Lung (tissue), 11 donors: ENCODE measurements at regions not wholly inside any gene's neighbourhood (a gene's known extent, or its start where the extent isn't known, plus 50 kb on each side); places are given as distances from the start of the nearest gene placed in this dataset.

Experiments
- ATAC-seq: fragments of 200-7000 bp; cut with Tn5 transposase; one replicate; pipeline ENCODE4 v1.9.1; 2020; ENCODE audit warnings: moderate number of reproducible peaks; ENCODE audit not compliant: insufficient read depth, low FRiP score
- DNase-seq, 3 donors: peaks; one replicate each; pipeline ENCODE4 v3.0.0-alpha.2; 2013 to 2017
- H3K27ac ChIP-seq, 2 donors: one replicate each; pipeline ENCODE4 v1.5.1; 2013; ENCODE audit warnings: mild to moderate bottlenecking in 2 of 2, moderate library complexity in 2 of 2, control low read depth in 1 of 2, inconsistent platforms in 1 of 2, low read depth in 1 of 2, low read length in 1 of 2
- H3K27me3 ChIP-seq, 3 donors: one replicate each; pipeline ENCODE4 v1.5.1; 2013; ENCODE audit warnings: low read length in 2 of 3; ENCODE audit not compliant: control insufficient read depth in 3 of 3, insufficient read depth in 3 of 3
- H3K36me3 ChIP-seq, 4 donors: one replicate each; pipeline ENCODE4 v1.5.1; 2013; ENCODE audit warnings: low read length in 4 of 4, mild to moderate bottlenecking in 1 of 4, moderate library complexity in 1 of 4; ENCODE audit not compliant: control insufficient read depth in 4 of 4, insufficient read depth in 4 of 4
- H3K4me1 ChIP-seq, 5 donors: one replicate each; pipeline ENCODE4 v1.5.1; 2013; ENCODE audit warnings: low read length in 5 of 5, mild to moderate bottlenecking in 2 of 5, moderate library complexity in 1 of 5; ENCODE audit not compliant: control insufficient read depth in 5 of 5, insufficient read depth in 5 of 5
- H3K4me3 ChIP-seq: one replicate; pipeline ENCODE4 v1.5.1; 2013; ENCODE audit warnings: mild to moderate bottlenecking, control low read depth, moderate library complexity
- H3K9ac ChIP-seq, 2 donors: one replicate each; pipeline ENCODE4 v1.5.1; 2013; ENCODE audit warnings: low read length in 2 of 2, control low read depth in 1 of 2; ENCODE audit not compliant: insufficient read depth in 1 of 2
- H3K9me3 ChIP-seq, 4 donors: one replicate each; pipeline ENCODE4 v1.5.1; 2013; ENCODE audit warnings: low read length in 3 of 4, mild to moderate bottlenecking in 1 of 4, moderate library complexity in 1 of 4; ENCODE audit not compliant: control insufficient read depth in 4 of 4, insufficient read depth in 3 of 4
- WGBS, 2 donors: extraction: QIAGEN DNeasy Blood & Tissue Kit; methylation state at CpG; one replicate each; pipeline ENCODE4 v1.1.7; 2013; 5-methylcytosine and 5-hydroxymethylcytosine counted together
- TF ChIP-seq, protein P1 (sequence below): IDR thresholded peaks from 2 replicates; pipeline ENCODE4 v1.5.1; 2012; ENCODE audit warnings: mild to moderate bottlenecking; ENCODE audit errors: control extremely low read depth, extremely low read depth
- donor health status: control.
- donor health status: control.
- donor health status: Bipolar disorder and iron deficiency.
- donor health status: healthy.
- donor health status: DM: yes; HTN: yes; CAD: no.

DNA sequence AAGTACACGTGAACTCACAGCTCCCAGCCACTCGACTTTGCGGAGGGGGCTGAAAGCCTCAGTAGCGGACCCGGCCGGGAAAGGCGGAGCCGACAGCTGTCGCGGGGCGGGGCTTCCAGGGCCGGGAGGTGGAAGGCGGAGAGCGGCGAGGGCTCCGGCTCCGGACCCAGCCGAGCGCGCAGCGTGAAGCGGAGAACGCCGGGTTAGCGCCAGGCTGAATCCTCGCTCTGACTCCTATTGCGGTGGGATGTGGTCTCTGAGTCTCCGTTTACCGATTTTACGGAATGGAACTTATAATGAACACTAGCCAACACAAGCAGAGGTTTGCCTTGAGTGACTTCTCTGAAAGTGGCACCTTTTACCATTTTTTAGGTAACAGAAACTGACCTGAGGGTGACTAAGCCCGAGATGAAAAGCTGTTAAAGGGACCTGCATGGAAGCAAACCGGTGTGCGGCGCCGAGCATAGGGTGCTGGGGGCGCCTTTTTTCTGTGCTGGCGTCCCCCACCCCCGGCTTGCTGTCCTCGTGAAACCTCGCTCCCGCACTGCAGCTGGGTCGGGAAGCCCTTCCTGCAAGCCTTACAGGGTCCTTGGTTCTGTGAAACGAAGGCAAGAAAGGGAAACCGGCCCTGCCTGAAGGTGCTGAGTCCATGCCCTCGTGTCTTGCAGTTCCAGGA is 72.9 kb downstream of the EN1 start:
- no peak overlapping the region for H3K4me3 ChIP-seq
- no peak overlapping the region for H3K27ac ChIP-seq
- ATAC-seq (peak; percentile 58), DNase-seq (peak; percentile 46 to 57 (median 55))
- no peaks in the 10 kb centered on the region for H3K36me3 ChIP-seq
- peaks cover 0 to 6% (median 0%) of the 10 kb centered on the region in 4 donors for H3K9me3 ChIP-seq
- H3K9ac ChIP-seq: no peak overlapping the region
- H3K27me3 ChIP-seq: peaks cover 5 to 46% (median 45%) of the 10 kb centered on the region in 3 donors
- H3K4me1 ChIP-seq: peaks cover 0 to 5% (median 0%) of the 10 kb centered on the region in 5 donors
- TF ChIP-seq, protein P1, sequence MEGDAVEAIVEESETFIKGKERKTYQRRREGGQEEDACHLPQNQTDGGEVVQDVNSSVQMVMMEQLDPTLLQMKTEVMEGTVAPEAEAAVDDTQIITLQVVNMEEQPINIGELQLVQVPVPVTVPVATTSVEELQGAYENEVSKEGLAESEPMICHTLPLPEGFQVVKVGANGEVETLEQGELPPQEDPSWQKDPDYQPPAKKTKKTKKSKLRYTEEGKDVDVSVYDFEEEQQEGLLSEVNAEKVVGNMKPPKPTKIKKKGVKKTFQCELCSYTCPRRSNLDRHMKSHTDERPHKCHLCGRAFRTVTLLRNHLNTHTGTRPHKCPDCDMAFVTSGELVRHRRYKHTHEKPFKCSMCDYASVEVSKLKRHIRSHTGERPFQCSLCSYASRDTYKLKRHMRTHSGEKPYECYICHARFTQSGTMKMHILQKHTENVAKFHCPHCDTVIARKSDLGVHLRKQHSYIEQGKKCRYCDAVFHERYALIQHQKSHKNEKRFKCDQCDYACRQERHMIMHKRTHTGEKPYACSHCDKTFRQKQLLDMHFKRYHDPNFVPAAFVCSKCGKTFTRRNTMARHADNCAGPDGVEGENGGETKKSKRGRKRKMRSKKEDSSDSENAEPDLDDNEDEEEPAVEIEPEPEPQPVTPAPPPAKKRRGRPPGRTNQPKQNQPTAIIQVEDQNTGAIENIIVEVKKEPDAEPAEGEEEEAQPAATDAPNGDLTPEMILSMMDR: no peak
- 2% methylated on average over 45 of the region's 45 CpGs for WGBS, 2 donors

GRCh38 chr2:118773826-118774225 is 73.6 kb downstream of the EN1 start:
- Histone ChIP-seq H3K4me1 (peaks cover 0 to 5% (median 0%) of the 10 kb centered on the region in 5 donors), H3K27me3 (peaks cover 5 to 46% (median 45%) of the 10 kb centered on the region in 3 donors), H3K4me3 (no peak overlapping the region), H3K27ac (no peak overlapping the region), H3K9ac (no peak overlapping the region), H3K9me3 (peaks cover 0 to 6% (median 0%) of the 10 kb centered on the region in 4 donors), H3K36me3 (no peaks in the 10 kb centered on the region)
- DNase-seq (no peak), ATAC-seq (no peak)
- 50 to 51% methylated on average over 7 of the region's 7 CpGs for WGBS, 2 donors
- TF ChIP-seq, protein P1: no peak

- ATAC-seq: no peak
Measured at GRCh38 chr2:118772487-118773200, 74.8 kb downstream of the EN1 start.

More at GRCh38 chr2:118772487-118773200, 74.8 kb downstream of the EN1 start:
- 81 to 86% methylated on average over 20 to 22 of the region's 22 CpGs for WGBS, 2 donors
- no peak overlapping the region for H3K27ac ChIP-seq
- H3K36me3 ChIP-seq: no peaks in the 10 kb centered on the region
- peaks cover 5 to 48% (median 46%) of the 10 kb centered on the region in 3 donors for H3K27me3 ChIP-seq
- no peak overlapping the region for H3K9ac ChIP-seq
- H3K4me3 ChIP-seq: no peak overlapping the region
- TF ChIP-seq, protein P1: no peak
- no peak for DNase-seq
- H3K9me3 ChIP-seq: peaks cover 0 to 6% (median 0%) of the 10 kb centered on the region in 4 donors
- peaks cover 0 to 5% (median 0%) of the 10 kb centered on the region in 5 donors for H3K4me1 ChIP-seq
